HG03575 (cell line): ENCODE measurements at regions not wholly inside any gene's neighbourhood (a gene's known extent, or its start where the extent isn't known, plus 50 kb on each side); places are given as distances from the start of the nearest gene placed in this dataset.
"Not testable (repeated sequence)": the region's sequence is repeated elsewhere in the genome, so short reads cannot be mapped to it uniquely, and the experiment has no call there.

ENCODE experiments used
- ATAC-seq: cut with Tn5 transposase; IDR thresholded peaks from one replicate; pipeline ENCODE4 v1.9.1; 2021; ENCODE audit not compliant: unreplicated experiment, insufficient number of reproducible peaks, low FRiP score; ENCODE audit errors: extremely low read depth

- ATAC-seq: no peak
Observed at GRCh38 chrX:120755066-120755846, 120.4 kb downstream of the CT47B1 start.

- no peak for ATAC-seq
Observed at GRCh38 chrX:120753413-120754251, 122.0 kb downstream of the CT47B1 start.

DNA sequence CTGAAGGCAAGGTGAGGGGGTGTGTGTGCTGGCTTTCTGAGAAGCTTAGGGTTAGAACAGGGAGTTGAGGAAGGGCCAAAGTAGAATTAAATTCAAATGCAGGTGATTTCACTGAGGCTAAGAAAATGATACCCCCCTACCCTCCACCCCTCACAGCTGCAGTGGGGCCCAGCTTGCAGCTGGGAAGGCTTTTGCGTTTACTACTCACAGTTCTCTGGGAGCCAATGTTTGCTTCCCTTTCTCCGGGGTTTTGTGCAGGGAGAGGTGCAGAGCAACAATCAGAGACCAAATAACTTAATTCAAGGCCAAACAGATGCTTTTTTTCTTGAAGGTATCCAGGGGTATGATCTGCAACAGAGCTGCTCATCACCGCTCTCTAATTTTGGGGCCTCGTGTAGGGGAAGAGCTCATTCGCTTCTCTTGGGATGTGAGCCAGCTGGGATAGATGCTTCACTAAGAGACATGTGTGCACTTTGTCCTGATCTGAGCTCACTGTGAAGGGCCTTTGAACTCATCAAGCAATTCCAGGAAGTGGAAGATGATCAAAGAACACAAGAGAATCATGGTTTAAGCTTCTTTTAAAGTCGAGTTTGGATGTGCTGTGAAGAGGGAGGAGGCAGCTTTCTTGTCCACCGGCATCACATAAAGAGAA lies 122.7 kb upstream of the C1GALT1C1 start:
- ATAC-seq: no peak

GRCh38 chrX:120751683-120752082 lies 121.8 kb upstream of the C1GALT1C1 start:
- no peak for ATAC-seq

DNA sequence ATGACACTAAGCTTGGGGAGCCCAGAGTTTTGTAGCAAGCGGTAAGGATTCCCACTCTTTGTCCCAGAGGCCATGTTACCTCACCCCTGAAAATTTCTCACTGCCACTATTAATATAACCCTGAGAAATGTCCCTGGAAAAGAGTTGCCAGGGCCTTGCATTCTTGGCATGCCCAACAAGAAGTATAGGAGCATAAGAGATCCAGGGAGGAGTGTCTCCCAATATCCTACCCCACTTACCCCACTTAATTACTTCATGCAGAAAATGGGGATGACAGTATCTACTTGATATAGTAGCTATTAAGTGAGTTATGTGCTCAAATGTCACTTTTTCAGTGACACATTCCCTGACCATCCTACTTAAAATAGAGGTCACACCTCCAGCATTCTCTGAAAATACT lies 120.5 kb upstream of the C1GALT1C1 start:
- no peak for ATAC-seq

DNA sequence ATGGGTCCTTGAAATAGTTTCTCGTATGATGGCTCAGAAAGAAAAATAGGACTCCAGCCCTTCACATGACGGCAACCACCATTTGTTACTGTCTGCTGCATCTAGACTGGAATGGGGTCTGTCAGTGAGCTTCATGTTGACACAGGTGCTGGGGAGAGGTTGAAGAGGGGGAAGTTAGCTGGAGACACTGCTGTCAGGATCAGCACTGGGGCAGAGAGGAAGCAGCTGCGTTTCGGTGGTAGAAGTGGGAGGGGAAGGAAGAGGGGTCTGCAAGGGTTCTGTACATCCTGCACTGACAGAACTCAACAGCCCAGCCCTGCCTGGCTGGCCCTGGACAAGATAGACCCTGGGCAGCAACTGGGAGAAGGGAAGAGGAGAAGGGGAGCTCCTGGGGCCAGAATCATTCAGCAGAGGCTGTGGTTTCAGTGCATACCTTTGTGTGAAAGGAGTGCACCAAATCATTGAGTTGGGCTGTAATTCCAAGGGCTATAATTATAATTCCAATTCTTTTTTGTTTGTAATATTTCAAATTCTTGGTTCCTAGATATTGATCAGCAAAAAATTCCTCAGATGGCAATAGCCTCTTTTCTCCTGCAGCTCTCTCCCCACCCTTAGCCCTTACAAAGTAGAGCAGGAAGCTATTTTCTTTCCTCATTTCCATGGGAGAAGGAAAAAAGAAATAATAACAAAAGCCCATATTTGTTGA lies 119.4 kb upstream of the C1GALT1C1 start:
- ATAC-seq: peak; percentile 63

- no peak for ATAC-seq
Observed at GRCh38 chrX:120746153-120746552, 116.3 kb upstream of the C1GALT1C1 start.

DNA sequence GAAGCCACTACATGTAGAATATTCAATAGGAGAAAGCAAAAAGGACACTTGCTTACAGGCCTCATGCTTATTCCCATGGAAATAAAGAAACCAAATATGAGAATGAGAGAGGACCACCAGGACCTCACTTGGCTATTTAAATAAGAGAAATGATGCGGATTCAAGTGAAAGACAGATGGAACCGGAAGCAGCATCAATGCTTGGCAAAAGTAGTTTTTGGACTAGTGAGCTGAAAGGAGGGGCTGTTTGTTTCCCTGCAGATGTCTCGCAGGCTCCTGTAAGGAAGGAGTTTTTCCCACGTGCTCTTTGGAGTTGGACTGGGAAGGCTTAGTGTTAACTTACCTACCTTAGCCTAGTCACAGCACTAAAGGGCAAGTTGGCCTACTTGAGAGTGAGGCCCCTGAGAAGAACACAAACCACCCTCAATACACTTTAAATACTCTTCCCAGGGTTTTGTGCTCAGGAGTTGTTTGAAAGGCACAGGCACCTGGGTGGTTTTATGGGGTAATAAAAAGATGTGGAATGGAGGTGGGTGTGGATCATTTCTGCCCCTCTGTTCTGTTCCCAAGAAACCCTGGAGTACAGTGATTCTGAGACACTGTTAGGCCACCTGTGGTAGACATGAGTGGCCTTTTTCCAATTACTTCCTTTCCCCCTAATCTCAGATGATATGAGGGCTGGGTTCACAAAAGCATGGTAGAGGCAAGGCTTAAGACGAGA lies 113.3 kb upstream of the C1GALT1C1 start:
- ATAC-seq: no peak

GRCh38 chrX:120741452-120741851 lies 111.6 kb upstream of the C1GALT1C1 start:
- no peak for ATAC-seq

GRCh38 chrX:120740072-120740471 lies 110.2 kb upstream of the C1GALT1C1 start:
- no peak for ATAC-seq

DNA sequence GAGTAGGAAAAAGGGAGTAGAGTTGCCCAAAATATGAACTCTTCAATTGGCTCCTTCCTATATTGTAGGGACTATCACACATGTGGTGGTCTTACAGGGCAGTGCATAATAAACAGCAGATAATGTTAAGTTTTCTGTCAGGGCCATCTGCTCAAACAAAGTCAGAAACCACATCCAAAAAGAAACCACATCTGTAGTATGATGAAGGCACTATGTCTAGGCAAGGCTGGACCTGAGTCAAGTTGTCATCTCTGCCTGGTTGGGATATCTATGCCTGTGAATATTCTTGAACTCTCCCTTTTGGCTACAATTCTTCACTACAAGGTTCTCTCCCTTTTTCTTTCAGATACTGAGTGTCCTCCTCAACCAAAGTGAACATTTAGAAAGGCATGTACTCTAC lies 109.4 kb upstream of the C1GALT1C1 start:
- ATAC-seq: no peak

DNA sequence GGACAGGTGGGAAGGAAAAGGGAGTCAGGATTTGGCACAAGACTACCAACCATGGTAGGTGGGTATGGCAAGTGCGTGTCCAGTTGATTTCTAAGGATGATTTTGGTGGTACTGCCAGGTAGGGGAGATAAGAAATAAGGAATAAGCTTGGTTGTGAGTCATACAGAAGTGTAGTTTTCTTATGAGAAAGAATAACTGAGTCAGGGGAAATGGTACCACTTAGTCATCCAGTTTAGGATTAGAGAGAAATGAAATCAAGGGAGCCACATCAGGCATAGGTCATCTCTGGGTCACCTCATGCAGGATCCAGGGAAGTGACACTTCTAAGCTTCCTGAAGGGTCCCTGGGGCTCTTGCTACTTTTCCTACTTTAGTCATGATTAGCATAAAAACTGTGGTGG lies 107.1 kb upstream of the C1GALT1C1 start:
- ATAC-seq: no peak

GRCh38 chrX:120735966-120736365 lies 106.1 kb upstream of the C1GALT1C1 start:
- no peak for ATAC-seq

DNA sequence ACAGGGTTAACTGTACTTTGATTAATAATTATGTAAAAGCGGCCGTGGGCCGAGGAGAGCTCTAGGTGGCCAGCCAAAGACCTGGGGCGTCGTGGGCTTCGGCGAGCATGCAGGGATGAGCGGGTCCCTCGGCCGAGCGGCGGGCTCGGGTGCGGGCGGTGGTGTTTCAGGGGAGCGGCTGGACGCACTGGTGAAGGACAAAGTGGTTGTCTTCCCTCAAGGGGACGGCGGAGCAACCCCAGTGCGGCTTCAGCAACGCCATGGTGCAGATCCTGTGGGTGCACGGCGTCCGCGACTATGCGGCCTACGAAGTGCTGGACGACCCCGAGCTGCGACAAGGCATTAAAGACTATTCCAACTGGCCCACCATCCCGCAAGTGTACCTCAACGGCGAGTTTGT lies 103.0 kb upstream of the C1GALT1C1 start:
- ATAC-seq: no peak

DNA sequence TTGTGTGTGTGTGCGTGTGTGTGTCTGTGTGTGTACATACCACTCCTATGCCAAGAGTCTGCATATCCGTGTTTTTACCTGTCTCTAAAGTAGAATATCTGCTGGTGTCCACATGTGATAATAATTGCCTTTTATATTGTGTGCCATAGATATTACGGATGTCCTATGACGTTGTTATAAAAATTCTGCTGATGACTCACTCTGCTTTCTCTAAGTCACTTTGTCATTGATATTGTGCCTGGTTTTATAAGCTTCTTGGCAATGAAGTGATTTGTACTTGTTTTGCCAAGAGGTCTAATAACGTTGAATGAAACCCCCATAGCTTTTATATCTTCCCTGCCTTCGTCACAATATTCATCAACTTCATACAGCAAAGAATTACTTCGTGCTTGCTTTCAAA lies 102.6 kb upstream of the C1GALT1C1 start:
- no peak for ATAC-seq

GRCh38 chrX:120731386-120731785 lies 101.5 kb upstream of the C1GALT1C1 start:
- no peak for ATAC-seq

DNA sequence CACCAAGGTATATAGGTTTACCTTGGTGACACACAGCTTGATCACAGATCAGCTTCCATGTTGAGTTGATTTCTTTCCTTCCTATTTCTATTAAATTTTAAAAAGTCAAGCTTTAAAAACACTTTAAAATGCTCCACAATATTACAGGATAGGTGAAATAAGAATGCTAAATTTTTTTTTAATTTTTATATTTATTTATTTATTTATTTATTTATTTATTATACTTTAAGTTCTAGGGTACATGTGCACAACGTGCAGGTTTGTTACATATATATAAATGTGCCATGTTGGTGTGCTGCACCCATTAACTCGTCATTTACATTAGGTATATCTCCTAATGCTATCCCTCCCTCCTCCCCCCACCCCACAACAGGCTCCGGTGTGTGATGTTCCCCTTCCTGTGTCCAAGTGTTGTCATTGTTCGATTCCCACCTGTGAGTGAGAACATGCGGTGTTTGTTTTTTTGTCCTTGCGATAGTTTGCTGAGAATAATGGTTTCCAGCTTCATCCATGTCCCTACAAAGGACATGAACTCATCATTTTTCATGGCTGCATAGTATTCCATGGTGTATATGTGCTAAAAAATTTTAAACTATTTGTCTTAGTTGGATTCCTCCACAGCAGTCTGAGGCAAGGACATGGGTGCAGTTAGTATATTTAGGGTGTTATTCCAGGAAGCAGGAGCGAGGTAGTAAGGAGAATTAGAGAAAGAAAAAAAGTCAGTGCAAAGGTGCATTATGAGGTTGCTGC lies 99.8 kb upstream of the C1GALT1C1 start:
- ATAC-seq: not testable (repeated sequence)

DNA sequence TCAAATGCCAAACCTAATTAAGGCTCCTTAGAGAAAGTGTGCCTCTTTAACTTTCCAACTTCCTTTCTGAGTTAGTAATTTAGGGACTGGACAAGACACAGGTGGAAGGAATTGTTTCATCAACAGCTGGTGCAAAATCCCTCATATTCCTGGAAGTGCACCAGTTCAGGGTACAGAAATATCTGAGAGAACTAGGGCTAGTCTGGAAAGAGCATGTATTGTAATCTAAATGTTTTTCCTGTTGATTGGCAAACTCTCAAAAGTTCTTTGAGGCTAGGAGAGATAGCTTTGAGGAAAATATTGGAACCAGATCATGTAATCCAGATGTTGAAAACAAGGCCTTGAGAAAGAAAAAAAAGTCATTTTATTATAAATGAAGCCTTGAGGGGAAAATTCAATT lies 98.1 kb upstream of the C1GALT1C1 start:
- no peak for ATAC-seq
